ENCODE measurements at regions not wholly inside any gene's neighbourhood (a gene's known extent, or its start where the extent isn't known, plus 50 kb on each side); places are given as distances from the start of the nearest gene placed in this dataset.
"Not testable (repeated sequence)": the region's sequence is repeated elsewhere in the genome, so short reads cannot be mapped to it uniquely, and the experiment has no call there.

- no peak for DNase-seq (ENCODE audit: low read depth in 2 of 2)
Measured at GRCh38 chr4:38468339-38468866, 195.6 kb upstream of the KLF3 start.

- no peak for DNase-seq (ENCODE audit: low read depth in 2 of 2)
Measured at GRCh38 chr4:38469410-38469809, 194.6 kb upstream of the KLF3 start.

GRCh38 chr4:38470735-38471262 lies 193.2 kb upstream of the KLF3 start:
- DNase-seq (ENCODE audit: low read depth in 2 of 2), result no peak

- no peak for DNase-seq (ENCODE audit: low read depth in 2 of 2)
Measured at GRCh38 chr4:38482696-38483095, 181.3 kb upstream of the KLF3 start.

- DNase-seq (ENCODE audit: low read depth in 2 of 2), result not testable (repeated sequence)
Measured at GRCh38 chr4:38483628-38484027, 180.4 kb upstream of the KLF3 start.

GRCh38 chr4:38489011-38489861 lies 174.8 kb upstream of the KLF3 start:
- DNase-seq (ENCODE audit: low read depth in 2 of 2), result no peak

GRCh38 chr4:38489924-38490639 lies 173.9 kb upstream of the KLF3 start:
- DNase-seq (ENCODE audit: low read depth in 2 of 2), result no peak

- DNase-seq (ENCODE audit: low read depth in 2 of 2), result no peak
Measured at GRCh38 chr4:38490753-38491446, 173.1 kb upstream of the KLF3 start.

GRCh38 chr4:38491854-38492478 lies 172.0 kb upstream of the KLF3 start:
- no peak for DNase-seq (ENCODE audit: low read depth in 2 of 2)

- DNase-seq (ENCODE audit: low read depth in 2 of 2), result no peak
Measured at GRCh38 chr4:38493066-38493465, 170.9 kb upstream of the KLF3 start.

- DNase-seq (ENCODE audit: low read depth in 2 of 2), result no peak
Measured at GRCh38 chr4:38495446-38495845, 168.6 kb upstream of the KLF3 start.

GRCh38 chr4:38497121-38497520 lies 166.9 kb upstream of the KLF3 start:
- DNase-seq (ENCODE audit: low read depth in 2 of 2), result no peak

GRCh38 chr4:38499101-38499500 lies 164.9 kb upstream of the KLF3 start:
- DNase-seq (ENCODE audit: low read depth in 2 of 2), result no peak

- no peak for DNase-seq (ENCODE audit: low read depth in 2 of 2)
Measured at GRCh38 chr4:38500433-38500832, 163.6 kb upstream of the KLF3 start.

- DNase-seq (ENCODE audit: low read depth in 2 of 2), result no peak
Measured at GRCh38 chr4:38501698-38502097, 162.3 kb upstream of the KLF3 start.

- no peak for DNase-seq (ENCODE audit: low read depth in 2 of 2)
Measured at GRCh38 chr4:38503689-38504395, 160.2 kb upstream of the KLF3 start.

- DNase-seq (ENCODE audit: low read depth in 2 of 2), result no peak
Measured at GRCh38 chr4:38504396-38504715, 159.6 kb upstream of the KLF3 start.

- DNase-seq (ENCODE audit: low read depth in 2 of 2), result no peak
Measured at GRCh38 chr4:38509551-38509950, 154.4 kb upstream of the KLF3 start.

GRCh38 chr4:38510201-38510600 lies 153.8 kb upstream of the KLF3 start:
- DNase-seq (ENCODE audit: low read depth in 2 of 2), result no peak

GRCh38 chr4:38511702-38512101 lies 152.3 kb upstream of the KLF3 start:
- no peak for DNase-seq (ENCODE audit: low read depth in 2 of 2)

- DNase-seq (ENCODE audit: low read depth in 2 of 2), result no peak
Measured at GRCh38 chr4:38512840-38513239, 151.2 kb upstream of the KLF3 start.

Measured in stimulated activated CD8-positive, alpha-beta memory T cell treated with anti-CD3 and anti-CD28 coated beads, Interleukin-7, amount 100 ng/mL, for 1 hour (primary cell).